CD14-positive monocyte (primary cell): ENCODE measurements at regions not wholly inside any gene's neighbourhood (a gene's known extent, or its start where the extent isn't known, plus 50 kb on each side); places are given as distances from the start of the nearest gene placed in this dataset.

Source experiments
- DNase-seq, 3 donors: peaks; one replicate each; pipeline ENCODE4 v3.0.0-alpha.2; 2011 to 2022
- H2AFZ ChIP-seq: 2 replicates; pipeline ENCODE4 v1.6.0; 2012; ENCODE audit warnings: mild to moderate bottlenecking, low read depth, low read length, inconsistent platforms; ENCODE audit not compliant: insufficient read depth, poor library complexity, severe bottlenecking
- H3K27ac ChIP-seq, 2 donors: 1 replicate in 1 of 2; 2 replicates in 1 of 2; pipeline ENCODE4 v1.5.1; 2012 to 2013; ENCODE audit warnings: low read length in 2 of 2, control low read depth in 1 of 2, inconsistent platforms in 1 of 2, low read depth in 1 of 2, mild to moderate bottlenecking in 1 of 2
- H3K27me3 ChIP-seq, 2 donors: one replicate each; pipeline versions ENCODE4 v1.6.0 to v1.6.1; 2011 to 2013; ENCODE audit warnings: low read length in 2 of 2; ENCODE audit not compliant: control insufficient read depth in 2 of 2, insufficient read depth in 2 of 2
- H3K36me3 ChIP-seq, 2 donors: replicated peaks in 1 of 2; 1 replicate in 1 of 2; 2 replicates in 1 of 2; pipeline versions ENCODE4 v1.5.1 to v1.6.1; 2012 to 2013; ENCODE audit warnings: low read length in 2 of 2, control low read depth in 1 of 2, inconsistent platforms in 1 of 2, mild to moderate bottlenecking in 1 of 2; ENCODE audit not compliant: insufficient read depth in 2 of 2, control insufficient read depth in 1 of 2
- H3K4me1 ChIP-seq, 2 donors: 1 replicate in 1 of 2; 2 replicates in 1 of 2; pipeline versions ENCODE4 v1.5.1 to v1.6.1; 2012 to 2013; ENCODE audit warnings: low read length in 2 of 2, control low read depth in 1 of 2, inconsistent platforms in 1 of 2, mild to moderate bottlenecking in 1 of 2, moderate library complexity in 1 of 2; ENCODE audit not compliant: insufficient read depth in 2 of 2, control insufficient read depth in 1 of 2
- H3K4me2 ChIP-seq: replicated peaks from 2 replicates; pipeline ENCODE3; 2012; ENCODE audit warnings: low read length, moderate library complexity, mild to moderate bottlenecking; ENCODE audit not compliant: poor library complexity, severe bottlenecking; ENCODE audit errors: extremely low read depth
- H3K4me3 ChIP-seq, 3 experiments: fragments of 200-600 bp in 1 of 3; sonication (generic) in 1 of 3; replicated peaks in 1 of 3; 1 replicate in 2 of 3; 2 replicates in 1 of 3; pipeline ENCODE4 v1.5.1; 2011 to 2013; ENCODE audit warnings: low read length in 3 of 3, mild to moderate bottlenecking in 3 of 3, control low read depth in 2 of 3, low read depth in 2 of 3, inconsistent platforms in 1 of 3, moderate library complexity in 1 of 3
- H3K79me2 ChIP-seq: 2 replicates; pipeline ENCODE4 v1.6.0; 2012; ENCODE audit warnings: mild to moderate bottlenecking, control low read depth, inconsistent platforms, low read length, moderate library complexity; ENCODE audit not compliant: insufficient read depth
- H3K9ac ChIP-seq: 2 replicates; pipeline ENCODE4 v1.6.0; 2017; ENCODE audit warnings: low read length, mild to moderate bottlenecking; ENCODE audit not compliant: insufficient read depth, poor library complexity, severe bottlenecking
- H3K9me3 ChIP-seq, 2 donors: replicated peaks in 1 of 2; 1 replicate in 1 of 2; 2 replicates in 1 of 2; pipeline versions ENCODE4 v1.5.1 to v1.6.1; 2012 to 2013; ENCODE audit warnings: low read length in 2 of 2, control low read depth in 1 of 2; ENCODE audit not compliant: control insufficient read depth in 1 of 2, insufficient read depth in 1 of 2
- H4K20me1 ChIP-seq: 2 replicates; pipeline ENCODE4 v1.6.0; 2012; ENCODE audit warnings: mild to moderate bottlenecking, low read length, control low read depth, moderate library complexity; ENCODE audit not compliant: insufficient read depth
- H3K27ac Mint-ChIP-seq, 7 donors: one replicate each; pipeline ENCODE4 v1.8.0; 2020; ENCODE audit warnings: mild to moderate bottlenecking in 7 of 7, mixed read lengths in 7 of 7, moderate library complexity in 6 of 7, inconsistent platforms in 2 of 7
- H3K27me3 Mint-ChIP-seq, 3 donors: one replicate each; pipeline ENCODE4 v1.8.0; 2021 to 2022; ENCODE audit warnings: low read depth in 3 of 3, mild to moderate bottlenecking in 3 of 3, mixed read lengths in 3 of 3, moderate library complexity in 3 of 3, inconsistent platforms in 1 of 3
- H3K36me3 Mint-ChIP-seq, 2 donors: one replicate each; pipeline ENCODE4 v1.8.0; 2020; ENCODE audit warnings: mixed read lengths in 2 of 2, inconsistent platforms in 1 of 2, mild to moderate bottlenecking in 1 of 2
- H3K4me1 Mint-ChIP-seq: one replicate; pipeline ENCODE4 v1.8.0; 2020; ENCODE audit warnings: mild to moderate bottlenecking, mixed read lengths
- H3K4me3 Mint-ChIP-seq, 2 donors: one replicate each; pipeline ENCODE4 v1.8.0; 2020; ENCODE audit warnings: mild to moderate bottlenecking in 2 of 2, mixed read lengths in 2 of 2, moderate library complexity in 1 of 2
- H3K9me3 Mint-ChIP-seq, 7 donors: one replicate each; pipeline ENCODE4 v1.8.0; 2020 to 2022; ENCODE audit warnings: mixed read lengths in 7 of 7, mild to moderate bottlenecking in 6 of 7, moderate library complexity in 6 of 7, inconsistent platforms in 2 of 7
- CTCF ChIP-seq: fragments of 200-600 bp; IDR thresholded peaks from one replicate; pipeline ENCODE4 v1.8.0; 2022; ENCODE audit warnings: antibody characterized with exemption, mild to moderate bottlenecking
- WGBS: methylation state at CpG from one replicate; pipeline ENCODE4 v1.1.5; 2013; ENCODE audit warnings: missing lambda C conversion rate; ENCODE audit not compliant: insufficient coverage; 5-methylcytosine and 5-hydroxymethylcytosine counted together
- intact Hi-C, 2 donors: fragments of 100-400 bp; cut with micrococcal nuclease; formaldehyde crosslinking; loops; one replicate each; pipeline versions ENCODE4 v1.15.0 to v1.15.1; 2023

- H3K36me3 Mint-ChIP-seq, result no peaks in the 10 kb centered on the region
- no peaks in the 10 kb centered on the region for H3K4me1 Mint-ChIP-seq
- H3K4me2 ChIP-seq, result no peak overlapping the region
- H3K27ac ChIP-seq, result no peak overlapping the region
- H3K4me1 ChIP-seq, result no peaks in the 10 kb centered on the region
- H3K4me3 ChIP-seq, result no peak overlapping the region
- no peak overlapping the region for H3K9ac ChIP-seq
- intact Hi-C loops, result no loop called here
- H3K79me2 ChIP-seq, result no peaks in the 10 kb centered on the region
- H4K20me1 ChIP-seq, result no peaks in the 10 kb centered on the region
- no peaks in the 10 kb centered on the region for H3K27me3 Mint-ChIP-seq
- no peak for TF ChIP-seq CTCF
- H3K4me3 Mint-ChIP-seq, result no peak overlapping the region
- H3K27me3 ChIP-seq, result no peaks in the 10 kb centered on the region
- no peak for DNase-seq
- H3K9me3 ChIP-seq, result no peaks in the 10 kb centered on the region
- H2AFZ ChIP-seq, result no peak overlapping the region
- WGBS, result 96% methylated on average over 3 of the region's 6 CpGs
- H3K36me3 ChIP-seq, result no peaks in the 10 kb centered on the region
- H3K9me3 Mint-ChIP-seq, result peaks cover 0 to 3% (median 0%) of the 10 kb centered on the region in 7 donors
- H3K27ac Mint-ChIP-seq, result no peak overlapping the region
These were observed 98.7 kb upstream of the PDC start for GRCh38 chr1:186559601-186560116.

DNA sequence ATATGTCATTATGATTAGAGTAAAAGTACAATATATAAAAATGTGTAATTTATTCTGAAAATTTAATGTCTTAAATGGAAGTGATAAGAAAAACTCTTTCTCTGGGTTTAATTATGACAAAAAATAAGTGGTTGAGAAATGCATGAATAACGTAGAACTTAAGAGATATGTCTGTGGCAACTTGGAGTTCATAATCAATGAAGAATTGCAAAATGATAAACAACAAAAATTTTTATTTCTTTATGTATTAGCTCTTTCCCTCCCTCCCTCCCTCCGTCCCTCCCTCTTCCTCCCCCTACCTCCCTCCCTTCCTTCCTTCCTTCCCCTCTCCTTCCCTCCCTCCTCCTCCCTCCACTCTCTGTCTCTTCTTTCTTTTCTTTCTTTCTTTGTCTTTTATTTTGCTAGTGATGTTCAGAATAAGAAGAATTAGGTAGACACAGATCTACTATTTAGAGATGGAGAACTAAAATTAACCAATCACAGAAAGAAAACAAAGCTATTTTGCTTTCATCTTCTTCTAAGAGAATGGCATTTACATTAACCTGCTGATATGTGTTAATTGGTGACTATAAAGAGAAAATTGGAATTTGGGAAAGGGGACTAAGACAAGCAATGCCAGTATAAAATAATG, 96.3 kb upstream of the PDC start:
- Histone ChIP-seq H4K20me1 (no peaks in the 10 kb centered on the region), H3K4me2 (no peak overlapping the region), H3K9ac (no peak overlapping the region), H3K9me3 (peaks cover 5 to 7% of the 10 kb centered on the region in 2 donors), H3K79me2 (no peaks in the 10 kb centered on the region), H3K27ac (no peak overlapping the region), H3K4me1 (no peaks in the 10 kb centered on the region), H3K36me3 (no peaks in the 10 kb centered on the region), H3K27me3 (no peaks in the 10 kb centered on the region), H2AFZ (no peak overlapping the region), H3K4me3 (no peak overlapping the region)
- H3K9me3 Mint-ChIP-seq, result peaks cover 4 to 11% (median 7%) of the 10 kb centered on the region in 7 donors
- no peak overlapping the region for H3K4me3 Mint-ChIP-seq
- no CpG with 5 or more reads among the region's 2 CpGs for WGBS
- H3K36me3 Mint-ChIP-seq, result no peaks in the 10 kb centered on the region
- no peak for TF ChIP-seq CTCF
- intact Hi-C loops, result no loop called here
- peaks cover 0 to 1% (median 0%) of the 10 kb centered on the region in 3 donors for H3K27me3 Mint-ChIP-seq
- DNase-seq, result no peak
- H3K4me1 Mint-ChIP-seq, result no peaks in the 10 kb centered on the region
- H3K27ac Mint-ChIP-seq, result no peak overlapping the region
